Keratinocyte (primary cell): ENCODE measurements at regions not wholly inside any gene's neighbourhood (a gene's known extent, or its start where the extent isn't known, plus 50 kb on each side); places are given as distances from the start of the nearest gene placed in this dataset.

Experiments
- DNase-seq: peaks from one replicate; pipeline ENCODE4 v3.0.0-alpha.2; 2011; ENCODE audit warnings: low read depth, missing footprints, low spot score
- FAIRE-seq: peaks from 2 replicates; lab custom pipeline; 2011; peaks lifted over from hg19 to GRCh38; lab: Jason Lieb, UNC
- H2AFZ ChIP-seq: 2 replicates; pipeline ENCODE4 v1.6.0; 2012; ENCODE audit warnings: low read length, control low read depth, inconsistent platforms; ENCODE audit not compliant: control insufficient read depth
- H3K27ac ChIP-seq: 2 replicates; pipeline ENCODE4 v1.5.1; 2011; ENCODE audit warnings: low read length; ENCODE audit not compliant: control insufficient read depth, insufficient read depth
- H3K27me3 ChIP-seq: 3 replicates; pipeline ENCODE4 v1.6.0; 2011; ENCODE audit warnings: low read length; ENCODE audit not compliant: control insufficient read depth, insufficient read depth; ENCODE audit errors: extremely low read depth
- H3K36me3 ChIP-seq, 2 experiments: 2 replicates in 1 of 2; 3 replicates in 1 of 2; pipeline ENCODE4 v1.5.1; 2011; ENCODE audit warnings: low read length in 2 of 2, mild to moderate bottlenecking in 1 of 2; ENCODE audit not compliant: control insufficient read depth in 2 of 2, insufficient read depth in 2 of 2; ENCODE audit errors: extremely low read depth in 1 of 2
- H3K4me1 ChIP-seq: 3 replicates; pipeline ENCODE4 v1.5.1; 2011; ENCODE audit warnings: low read length; ENCODE audit not compliant: control insufficient read depth, insufficient read depth; ENCODE audit errors: extremely low read depth
- H3K4me2 ChIP-seq: 3 replicates; pipeline ENCODE4 v1.6.0; 2011; ENCODE audit warnings: low read depth, low read length; ENCODE audit not compliant: control insufficient read depth, insufficient read depth; ENCODE audit errors: extremely low read depth
- H3K4me3 ChIP-seq, 3 experiments: fragments of 200-600 bp in 1 of 3; sonication (generic) in 1 of 3; 2 replicates in 2 of 3; 3 replicates in 1 of 3; pipeline ENCODE4 v1.5.1; 2011 to 2016; ENCODE audit warnings: low read length in 3 of 3, mild to moderate bottlenecking in 3 of 3, control low read depth in 2 of 3, inconsistent platforms in 1 of 3, low read depth in 1 of 3, mixed read lengths in 1 of 3, mixed run types in 1 of 3, moderate library complexity in 1 of 3; ENCODE audit not compliant: control insufficient read depth in 2 of 3, insufficient read depth in 2 of 3; ENCODE audit errors: extremely low read depth in 1 of 3
- H3K79me2 ChIP-seq: 2 replicates; pipeline ENCODE4 v1.6.0; 2012; ENCODE audit warnings: low read length; ENCODE audit not compliant: control insufficient read depth, insufficient read depth
- H3K9ac ChIP-seq: 3 replicates; pipeline ENCODE4 v1.6.0; 2011; ENCODE audit warnings: low read length; ENCODE audit not compliant: control insufficient read depth, insufficient read depth; ENCODE audit errors: extremely low read depth
- H3K9me1 ChIP-seq: 3 replicates; pipeline ENCODE4 v1.6.0; 2011; ENCODE audit warnings: low read length; ENCODE audit not compliant: control insufficient read depth, insufficient read depth; ENCODE audit errors: extremely low read depth
- H3K9me3 ChIP-seq: 2 replicates; pipeline ENCODE4 v1.5.1; 2012; ENCODE audit warnings: low read depth, low read length; ENCODE audit not compliant: control insufficient read depth
- H4K20me1 ChIP-seq: 3 replicates; pipeline ENCODE4 v1.6.0; 2011; ENCODE audit warnings: low read length; ENCODE audit not compliant: control insufficient read depth, insufficient read depth; ENCODE audit errors: extremely low read depth
- EZH2 ChIP-seq: IDR thresholded peaks from one replicate; pipeline ENCODE4 v1.6.1; 2012; ENCODE audit warnings: inconsistent platforms, mild to moderate bottlenecking, low read length, moderate library complexity
- dilution Hi-C: fragments of 300-500 bp; cut with MboI; formaldehyde crosslinking; loops from one replicate; pipeline ENCODE4 v1.7.0; 2020; ENCODE audit warnings: low sequenced_read_pairs; ENCODE audit not compliant: extremely low pct_ligation_motif_present
- TF ChIP-seq, protein P1 (sequence below), 3 experiments: IDR thresholded peaks in 1 of 3; conservative IDR thresholded peaks in 1 of 3; optimal IDR thresholded peaks in 1 of 3; 2 replicates in 2 of 3; 3 replicates in 1 of 3; pipeline versions ENCODE3 to v1.5.1; 2011; ENCODE audit warnings: low read length in 3 of 3, mild to moderate bottlenecking in 3 of 3, moderate library complexity in 2 of 3, control low read depth in 1 of 3, inconsistent platforms in 1 of 3; ENCODE audit not compliant: insufficient read depth in 2 of 3; ENCODE audit errors: extremely low read depth in 1 of 3

DNA sequence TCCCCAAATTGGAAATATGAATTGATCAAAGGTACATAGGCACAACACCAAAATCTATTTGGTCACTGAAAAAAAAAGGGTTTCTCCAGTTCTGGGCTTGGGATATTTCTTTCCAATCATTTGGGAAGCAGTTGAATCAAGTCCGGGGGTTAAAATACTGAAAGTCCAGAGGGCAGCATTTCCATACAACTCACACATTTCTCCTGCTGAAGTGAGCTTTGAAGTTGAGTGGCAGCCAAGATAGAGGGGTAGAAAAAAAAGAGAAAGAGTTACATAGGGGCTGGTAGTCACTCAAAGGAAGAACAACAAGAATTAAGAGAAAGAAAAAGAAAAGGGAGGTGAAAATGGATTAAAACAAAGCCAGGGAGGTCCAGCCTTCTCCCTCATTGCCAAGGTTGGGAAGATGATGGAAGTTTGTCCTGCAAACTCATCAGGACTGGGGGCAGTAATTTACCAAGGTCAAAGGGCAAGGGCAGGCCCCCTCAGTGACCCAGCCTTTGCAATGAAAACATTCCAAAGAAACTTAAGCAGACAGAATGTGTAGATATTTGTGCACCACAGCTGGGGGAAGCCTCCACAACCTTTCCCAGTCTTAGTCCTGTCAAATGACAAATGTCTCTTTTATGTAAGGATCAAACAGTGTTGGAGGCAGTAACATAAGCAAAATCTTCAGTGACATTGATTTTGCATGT is 525.3 kb upstream of the JARID2 start:
- Histone ChIP-seq H3K4me1 (peaks cover 20% of the 10 kb centered on the region), H3K9me3 (no peaks in the 10 kb centered on the region), H3K27me3 (no peaks in the 10 kb centered on the region), H3K9ac (no peak overlapping the region), H4K20me1 (no peaks in the 10 kb centered on the region), H3K27ac (no peak overlapping the region), H3K9me1 (no peaks in the 10 kb centered on the region), H3K36me3 (no peaks in the 10 kb centered on the region), H3K4me3 (no peak overlapping the region), H3K4me2 (no peak overlapping the region), H3K79me2 (no peaks in the 10 kb centered on the region), H2AFZ (no peak overlapping the region)
- TF ChIP-seq, protein P1, sequence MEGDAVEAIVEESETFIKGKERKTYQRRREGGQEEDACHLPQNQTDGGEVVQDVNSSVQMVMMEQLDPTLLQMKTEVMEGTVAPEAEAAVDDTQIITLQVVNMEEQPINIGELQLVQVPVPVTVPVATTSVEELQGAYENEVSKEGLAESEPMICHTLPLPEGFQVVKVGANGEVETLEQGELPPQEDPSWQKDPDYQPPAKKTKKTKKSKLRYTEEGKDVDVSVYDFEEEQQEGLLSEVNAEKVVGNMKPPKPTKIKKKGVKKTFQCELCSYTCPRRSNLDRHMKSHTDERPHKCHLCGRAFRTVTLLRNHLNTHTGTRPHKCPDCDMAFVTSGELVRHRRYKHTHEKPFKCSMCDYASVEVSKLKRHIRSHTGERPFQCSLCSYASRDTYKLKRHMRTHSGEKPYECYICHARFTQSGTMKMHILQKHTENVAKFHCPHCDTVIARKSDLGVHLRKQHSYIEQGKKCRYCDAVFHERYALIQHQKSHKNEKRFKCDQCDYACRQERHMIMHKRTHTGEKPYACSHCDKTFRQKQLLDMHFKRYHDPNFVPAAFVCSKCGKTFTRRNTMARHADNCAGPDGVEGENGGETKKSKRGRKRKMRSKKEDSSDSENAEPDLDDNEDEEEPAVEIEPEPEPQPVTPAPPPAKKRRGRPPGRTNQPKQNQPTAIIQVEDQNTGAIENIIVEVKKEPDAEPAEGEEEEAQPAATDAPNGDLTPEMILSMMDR (optimal IDR thresholded peaks at IDR 0.05 in 1 of 3, IDR thresholded peaks at IDR 0.05 in 1 of 3, conservative IDR thresholded peaks at IDR 0.05 in 1 of 3; ENCODE audit: extremely low read depth in 1 of 3, insufficient read depth in 2 of 3, low read length in 3 of 3) = no peak
- TF ChIP-seq EZH2 = no peak
- DNase-seq = no peak
- no peak for FAIRE-seq
- dilution Hi-C loops = no loop called here

DNA sequence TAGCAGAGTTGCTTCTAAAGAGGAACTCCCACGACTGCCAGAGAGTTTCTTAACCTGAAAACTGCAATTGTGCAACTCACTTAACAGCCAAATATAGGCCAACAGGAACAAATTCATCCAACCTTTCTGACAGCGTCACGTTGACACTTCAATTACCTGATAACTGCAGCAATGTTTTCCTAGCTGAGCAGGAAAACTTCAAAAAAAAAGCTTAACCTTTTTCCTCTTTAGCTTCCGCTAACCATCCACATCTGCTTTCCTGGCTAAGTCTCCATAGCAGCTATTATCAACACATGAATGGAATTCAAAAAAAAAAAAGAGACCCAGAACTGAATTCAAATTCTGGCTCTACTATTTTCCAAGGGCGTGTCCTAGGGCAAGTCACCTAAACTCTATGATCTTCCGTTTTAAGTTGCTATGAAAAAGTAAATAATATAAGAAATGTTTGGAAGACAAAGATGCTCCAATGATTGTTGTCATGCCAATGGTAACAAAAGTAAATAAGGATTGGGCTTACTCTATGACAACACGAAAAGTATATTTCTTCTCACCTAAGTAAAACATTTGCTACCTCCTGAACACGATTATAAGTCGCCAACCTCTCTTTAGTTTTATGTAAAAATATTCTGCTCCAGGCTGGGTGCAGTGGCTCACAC is 524.6 kb upstream of the JARID2 start:
- no peak overlapping the region for H2AFZ ChIP-seq
- no peak overlapping the region for H3K9ac ChIP-seq
- FAIRE-seq (no peak), DNase-seq (no peak)
- H3K4me2 ChIP-seq = no peak overlapping the region
- no peaks in the 10 kb centered on the region for H3K27me3 ChIP-seq
- TF ChIP-seq, protein P1 (optimal IDR thresholded peaks at IDR 0.05 in 1 of 3, IDR thresholded peaks at IDR 0.05 in 1 of 3, conservative IDR thresholded peaks at IDR 0.05 in 1 of 3; ENCODE audit: extremely low read depth in 1 of 3, insufficient read depth in 2 of 3, low read length in 3 of 3) = no peak
- no peak for TF ChIP-seq EZH2
- no peak overlapping the region for H3K4me3 ChIP-seq
- dilution Hi-C loops = no loop called here
- no peaks in the 10 kb centered on the region for H3K9me3 ChIP-seq
- no peaks in the 10 kb centered on the region for H3K36me3 ChIP-seq
- H3K4me1 ChIP-seq = peaks cover 20% of the 10 kb centered on the region
- H4K20me1 ChIP-seq = no peaks in the 10 kb centered on the region
- no peak overlapping the region for H3K27ac ChIP-seq
- H3K9me1 ChIP-seq = no peaks in the 10 kb centered on the region
- H3K79me2 ChIP-seq = no peaks in the 10 kb centered on the region
